Osteocyte (in vitro differentiated cells): ENCODE measurements at regions not wholly inside any gene's neighbourhood (a gene's known extent, or its start where the extent isn't known, plus 50 kb on each side); places are given as distances from the start of the nearest gene placed in this dataset.

Source experiments
- DNase-seq: peaks from one replicate; pipeline ENCODE4 v3.0.0; 2021; ENCODE audit warnings: mixed read lengths; ENCODE audit not compliant: unreplicated experiment; ENCODE audit errors: extremely low spot score
- H3K27ac Mint-ChIP-seq: one replicate; pipeline ENCODE4 v1.8.0; 2021; ENCODE audit warnings: mild to moderate bottlenecking, mixed read lengths; ENCODE audit not compliant: unreplicated experiment
- H3K27me3 Mint-ChIP-seq: one replicate; pipeline ENCODE4 v1.8.0; 2021; ENCODE audit warnings: mixed read lengths; ENCODE audit not compliant: unreplicated experiment
- H3K36me3 Mint-ChIP-seq: one replicate; pipeline ENCODE4 v1.8.0; 2021; ENCODE audit warnings: mixed read lengths; ENCODE audit not compliant: unreplicated experiment
- H3K4me1 Mint-ChIP-seq: one replicate; pipeline ENCODE4 v1.8.0; 2021; ENCODE audit warnings: mixed read lengths; ENCODE audit not compliant: unreplicated experiment
- H3K4me3 Mint-ChIP-seq: one replicate; pipeline ENCODE4 v1.8.0; 2021; ENCODE audit warnings: mild to moderate bottlenecking, moderate library complexity, mixed read lengths; ENCODE audit not compliant: unreplicated experiment
- H3K9me3 Mint-ChIP-seq: one replicate; pipeline ENCODE4 v1.8.0; 2021; ENCODE audit warnings: mixed read lengths; ENCODE audit not compliant: unreplicated experiment
- CTCF ChIP-seq: fragments of 200-600 bp; sonication (generic); IDR thresholded peaks from 2 replicates; pipeline ENCODE4 v1.5.0; 2021; ENCODE audit warnings: antibody characterized with exemption, mild to moderate bottlenecking, moderate library complexity

GRCh38 chr11:70712471-70712870 is 314.1 kb downstream of the CTTN start:
- Mint-ChIP-seq H3K36me3 (no peaks in the 10 kb centered on the region), H3K4me1 (no peaks in the 10 kb centered on the region), H3K27ac (no peak overlapping the region), H3K27me3 (no peaks in the 10 kb centered on the region), H3K4me3 (no peak overlapping the region), H3K9me3 (no peaks in the 10 kb centered on the region)
- no peak for TF ChIP-seq CTCF
- DNase-seq = no peak

GRCh38 chr11:70713086-70713835 is 314.9 kb downstream of the CTTN start:
- no peaks in the 10 kb centered on the region for H3K36me3 Mint-ChIP-seq
- no peaks in the 10 kb centered on the region for H3K27me3 Mint-ChIP-seq
- no peaks in the 10 kb centered on the region for H3K4me1 Mint-ChIP-seq
- no peaks in the 10 kb centered on the region for H3K9me3 Mint-ChIP-seq
- no peak for DNase-seq
- no peak for TF ChIP-seq CTCF
- no peak overlapping the region for H3K4me3 Mint-ChIP-seq
- no peak overlapping the region for H3K27ac Mint-ChIP-seq

GRCh38 chr11:70713988-70714665 is 315.8 kb downstream of the CTTN start:
- Mint-ChIP-seq H3K4me3 (no peak overlapping the region), H3K9me3 (no peaks in the 10 kb centered on the region), H3K4me1 (no peaks in the 10 kb centered on the region), H3K27ac (no peak overlapping the region), H3K36me3 (no peaks in the 10 kb centered on the region), H3K27me3 (no peaks in the 10 kb centered on the region)
- TF ChIP-seq CTCF = no peak
- no peak for DNase-seq

- H3K27me3 Mint-ChIP-seq = no peaks in the 10 kb centered on the region
- no peaks in the 10 kb centered on the region for H3K4me1 Mint-ChIP-seq
- H3K9me3 Mint-ChIP-seq = no peaks in the 10 kb centered on the region
- TF ChIP-seq CTCF = no peak
- H3K36me3 Mint-ChIP-seq = no peaks in the 10 kb centered on the region
- no peak overlapping the region for H3K4me3 Mint-ChIP-seq
- no peak for DNase-seq
- no peak overlapping the region for H3K27ac Mint-ChIP-seq
These were observed 317.0 kb downstream of the CTTN start for GRCh38 chr11:70715166-70715951.

GRCh38 chr11:70716216-70716615 is 317.9 kb downstream of the CTTN start:
- no peak overlapping the region for H3K27ac Mint-ChIP-seq
- H3K9me3 Mint-ChIP-seq = no peaks in the 10 kb centered on the region
- no peaks in the 10 kb centered on the region for H3K36me3 Mint-ChIP-seq
- no peak for TF ChIP-seq CTCF
- H3K4me1 Mint-ChIP-seq = no peaks in the 10 kb centered on the region
- no peaks in the 10 kb centered on the region for H3K27me3 Mint-ChIP-seq
- no peak overlapping the region for H3K4me3 Mint-ChIP-seq
- DNase-seq = no peak
